Activated naive CD4-positive, alpha-beta T cell treated with anti-CD3 and anti-CD28 coated beads, Interleukin-2, amount 50 U/mL, for 24 hours (primary cell): ENCODE measurements at regions not wholly inside any gene's neighbourhood (a gene's known extent, or its start where the extent isn't known, plus 50 kb on each side); places are given as distances from the start of the nearest gene placed in this dataset.
"Not testable (repeated sequence)": the region's sequence is repeated elsewhere in the genome, so short reads cannot be mapped to it uniquely, and the experiment has no call there.

Experiments
- H3K27ac Mint-ChIP-seq: one replicate; pipeline ENCODE4 v1.8.0; 2021; ENCODE audit warnings: mild to moderate bottlenecking, mixed read lengths
- H3K27me3 Mint-ChIP-seq: one replicate; pipeline ENCODE4 v1.8.0; 2021; ENCODE audit warnings: mixed read lengths
- H3K36me3 Mint-ChIP-seq: one replicate; pipeline ENCODE4 v1.8.0; 2021; ENCODE audit warnings: mixed read lengths
- H3K4me1 Mint-ChIP-seq: one replicate; pipeline ENCODE4 v1.8.0; 2021; ENCODE audit warnings: mixed read lengths
- H3K4me3 Mint-ChIP-seq: one replicate; pipeline ENCODE4 v1.8.0; 2021; ENCODE audit warnings: mild to moderate bottlenecking, mixed read lengths
- H3K9me3 Mint-ChIP-seq: one replicate; pipeline ENCODE4 v1.8.0; 2021; ENCODE audit warnings: mixed read lengths

- Mint-ChIP-seq H3K27ac (no peak overlapping the region), H3K9me3 (no peaks in the 10 kb centered on the region), H3K36me3 (no peaks in the 10 kb centered on the region), H3K4me3 (no peak overlapping the region), H3K27me3 (no peaks in the 10 kb centered on the region), H3K4me1 (no peaks in the 10 kb centered on the region)
Measured at GRCh38 chr9:3648722-3649246, 123.0 kb upstream of the RFX3 start.

DNA sequence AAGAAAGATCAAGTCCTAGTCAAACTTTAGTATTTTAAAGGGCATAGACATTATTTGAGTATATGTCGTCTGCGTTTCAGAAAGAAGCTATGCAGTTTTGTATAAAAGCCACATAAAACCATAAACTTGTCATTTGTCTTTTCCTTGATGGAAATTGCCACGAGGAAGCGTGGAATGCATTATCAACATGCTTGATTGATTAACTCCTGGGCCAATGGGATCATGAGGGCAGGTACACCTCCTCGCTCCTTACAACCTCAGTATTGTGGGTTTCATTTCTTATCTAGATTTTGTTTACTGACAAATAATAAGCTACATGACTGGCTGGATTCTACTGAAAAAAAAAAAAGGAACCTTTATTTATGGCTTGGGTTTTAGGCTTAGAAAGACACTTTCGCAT lies 122.5 kb upstream of the RFX3 start:
- Mint-ChIP-seq H3K27ac (no peak overlapping the region), H3K27me3 (no peaks in the 10 kb centered on the region), H3K4me3 (no peak overlapping the region), H3K9me3 (no peaks in the 10 kb centered on the region), H3K4me1 (no peaks in the 10 kb centered on the region), H3K36me3 (no peaks in the 10 kb centered on the region)

DNA sequence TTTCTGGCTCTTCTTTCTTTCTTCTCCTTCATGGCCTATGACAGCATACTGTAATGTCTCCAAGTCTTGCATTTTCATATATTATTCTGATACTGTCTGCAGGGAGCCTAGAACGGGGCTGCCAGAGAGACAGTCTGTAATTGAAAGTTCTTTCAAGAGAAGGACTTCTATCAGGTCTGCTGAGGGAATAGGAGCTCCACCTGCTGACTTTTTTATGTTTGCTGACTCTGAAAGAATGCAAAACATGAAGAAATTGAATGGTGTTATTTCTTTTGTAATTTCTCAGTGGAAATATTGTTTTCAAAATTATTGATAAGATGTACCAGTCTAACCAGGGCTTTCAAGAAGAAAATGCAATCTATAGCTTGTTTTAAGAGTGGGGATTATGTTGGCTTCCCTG lies 121.9 kb upstream of the RFX3 start:
- Mint-ChIP-seq H3K4me3 (no peak overlapping the region), H3K27me3 (no peaks in the 10 kb centered on the region), H3K36me3 (no peaks in the 10 kb centered on the region), H3K27ac (no peak overlapping the region), H3K4me1 (no peaks in the 10 kb centered on the region), H3K9me3 (no peaks in the 10 kb centered on the region)

DNA sequence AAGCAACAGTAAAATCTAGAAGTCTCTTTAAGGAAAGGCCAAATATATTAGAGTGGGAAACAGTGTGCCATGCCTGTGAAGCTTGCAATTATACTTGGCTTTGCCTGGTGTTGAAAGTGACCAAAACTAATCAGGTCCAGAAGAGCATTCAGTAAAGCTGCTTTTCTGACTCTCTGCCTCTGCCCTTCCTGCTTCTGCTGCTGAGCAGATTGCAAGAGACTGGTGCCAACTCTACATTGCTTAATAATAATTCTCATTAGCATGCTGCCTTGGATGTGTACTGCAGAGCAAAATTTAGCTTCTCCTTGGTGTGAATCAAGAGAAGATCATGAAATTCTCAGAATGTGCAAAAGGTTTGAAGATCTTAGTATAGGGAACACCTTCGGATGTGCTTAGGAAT lies 120.4 kb upstream of the RFX3 start:
- Mint-ChIP-seq H3K4me3 (no peak overlapping the region), H3K27ac (no peak overlapping the region)

DNA sequence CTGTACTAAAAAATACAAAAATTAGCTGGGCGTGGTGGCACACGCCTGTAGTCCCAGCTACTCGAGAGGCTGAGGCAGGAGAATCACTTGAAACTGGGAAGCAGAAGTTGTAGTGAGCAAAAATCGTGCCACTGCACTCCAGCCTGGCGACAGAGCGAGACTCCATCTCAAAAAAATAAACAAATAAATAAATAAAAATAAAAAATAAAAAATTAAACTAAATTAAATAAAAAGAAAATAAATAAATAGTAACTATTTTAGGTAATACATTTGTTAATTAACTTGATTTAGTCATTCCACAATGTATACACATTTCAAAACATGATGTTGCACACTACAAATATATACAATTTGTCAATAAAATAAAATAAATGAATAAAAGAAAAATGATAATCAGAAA lies 116.3 kb upstream of the RFX3 start:
- H3K36me3 Mint-ChIP-seq = not testable (repeated sequence)

More for the DNA sequence above, 120.4 kb upstream of the RFX3 start:
- H3K36me3 Mint-ChIP-seq = no peaks in the 10 kb centered on the region
- H3K9me3 Mint-ChIP-seq = no peaks in the 10 kb centered on the region
- H3K27me3 Mint-ChIP-seq = no peaks in the 10 kb centered on the region
- no peaks in the 10 kb centered on the region for H3K4me1 Mint-ChIP-seq

GRCh38 chr9:3629495-3629894 lies 103.7 kb upstream of the RFX3 start:
- no peaks in the 10 kb centered on the region for H3K9me3 Mint-ChIP-seq
- H3K27ac Mint-ChIP-seq = no peak overlapping the region
- H3K36me3 Mint-ChIP-seq = peaks cover 12% of the 10 kb centered on the region
- no peaks in the 10 kb centered on the region for H3K4me1 Mint-ChIP-seq
- peaks cover 1% of the 10 kb centered on the region for H3K27me3 Mint-ChIP-seq
- H3K4me3 Mint-ChIP-seq = no peak overlapping the region

More for the DNA sequence above, 116.3 kb upstream of the RFX3 start:
- not testable (repeated sequence) for H3K9me3 Mint-ChIP-seq, H3K4me3 Mint-ChIP-seq, H3K27ac Mint-ChIP-seq, H3K4me1 Mint-ChIP-seq, H3K27me3 Mint-ChIP-seq

DNA sequence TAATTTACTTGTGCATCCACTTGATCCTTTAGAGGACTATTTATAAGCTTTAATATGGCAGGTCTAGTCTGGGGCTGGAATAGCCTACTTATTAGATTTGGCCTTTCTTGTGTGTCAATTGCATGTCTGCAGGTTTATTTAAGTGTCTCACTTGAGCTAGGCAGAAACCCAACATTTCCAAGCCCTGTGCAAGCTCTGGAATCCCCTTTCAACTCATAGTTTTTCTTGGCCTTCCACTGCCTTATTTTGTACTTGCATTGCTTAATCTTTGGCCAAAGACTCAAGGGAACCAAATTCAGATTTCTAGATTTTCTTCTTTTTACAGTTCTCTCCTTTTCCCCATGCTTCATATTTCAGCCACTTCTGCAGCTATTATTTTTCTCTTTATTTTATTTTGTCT lies 102.4 kb upstream of the RFX3 start:
- Mint-ChIP-seq H3K27ac (no peak overlapping the region), H3K9me3 (no peaks in the 10 kb centered on the region), H3K27me3 (peaks cover 1% of the 10 kb centered on the region), H3K4me1 (no peaks in the 10 kb centered on the region), H3K36me3 (peaks cover 12% of the 10 kb centered on the region), H3K4me3 (no peak overlapping the region)

DNA sequence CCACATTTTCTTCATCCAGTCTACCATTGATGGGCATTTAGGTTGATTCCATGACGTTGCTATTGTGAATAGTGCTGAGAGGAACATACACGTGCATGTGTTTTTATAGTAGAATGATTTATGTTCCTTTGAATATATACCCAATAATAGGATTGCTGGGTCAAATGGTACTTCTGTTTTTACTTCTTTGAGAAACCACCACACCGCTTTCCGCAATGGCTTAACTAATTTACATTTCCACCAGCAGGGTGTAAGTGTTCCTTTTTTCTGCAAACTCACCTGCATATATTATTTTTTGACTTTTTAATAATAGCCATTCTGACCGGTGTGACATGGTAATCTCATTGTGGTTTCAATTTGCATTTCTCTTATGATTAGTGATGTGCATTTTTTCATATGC lies 82.2 kb upstream of the RFX3 start:
- Mint-ChIP-seq H3K27ac (no peak overlapping the region), H3K27me3 (no peaks in the 10 kb centered on the region), H3K4me3 (no peak overlapping the region), H3K4me1 (no peaks in the 10 kb centered on the region), H3K9me3 (no peaks in the 10 kb centered on the region), H3K36me3 (peaks cover 5% of the 10 kb centered on the region)

GRCh38 chr9:3600672-3601071 lies 74.9 kb upstream of the RFX3 start:
- H3K27ac Mint-ChIP-seq = no peak overlapping the region
- no peaks in the 10 kb centered on the region for H3K36me3 Mint-ChIP-seq

GRCh38 chr9:3597792-3598191 lies 72.0 kb upstream of the RFX3 start:
- Mint-ChIP-seq H3K9me3 (no peaks in the 10 kb centered on the region), H3K27ac (no peak overlapping the region), H3K36me3 (no peaks in the 10 kb centered on the region), H3K27me3 (no peaks in the 10 kb centered on the region), H3K4me1 (no peaks in the 10 kb centered on the region), H3K4me3 (no peak overlapping the region)

More at GRCh38 chr9:3600672-3601071, 74.9 kb upstream of the RFX3 start:
- no peak overlapping the region for H3K4me3 Mint-ChIP-seq
- no peaks in the 10 kb centered on the region for H3K4me1 Mint-ChIP-seq
- H3K9me3 Mint-ChIP-seq = no peaks in the 10 kb centered on the region
- no peaks in the 10 kb centered on the region for H3K27me3 Mint-ChIP-seq

DNA sequence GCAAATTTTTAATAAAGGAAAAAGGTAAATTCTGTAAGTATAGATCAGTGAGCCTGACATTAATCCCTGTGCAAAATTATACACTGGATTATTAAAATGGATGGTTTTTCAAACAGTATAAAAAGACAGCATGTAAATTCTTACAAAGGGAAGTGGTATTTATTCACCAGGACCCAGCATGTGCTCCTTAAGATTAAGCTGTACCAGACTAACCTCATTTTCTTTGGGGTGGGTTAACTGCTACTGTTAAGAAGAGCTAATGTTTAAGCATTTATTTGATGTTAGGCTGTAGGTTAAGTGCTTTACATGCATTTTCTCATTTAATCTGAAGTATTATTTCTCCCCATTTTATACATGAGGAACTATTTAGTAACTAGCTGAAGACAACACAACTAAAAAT lies 60.3 kb upstream of the RFX3 start:
- peaks cover 5% of the 10 kb centered on the region for H3K4me1 Mint-ChIP-seq
- H3K27ac Mint-ChIP-seq = no peak overlapping the region
- no peaks in the 10 kb centered on the region for H3K27me3 Mint-ChIP-seq
- H3K36me3 Mint-ChIP-seq = peaks cover 29% of the 10 kb centered on the region
- peaks cover 38% of the 10 kb centered on the region for H3K9me3 Mint-ChIP-seq
- H3K4me3 Mint-ChIP-seq = no peak overlapping the region

DNA sequence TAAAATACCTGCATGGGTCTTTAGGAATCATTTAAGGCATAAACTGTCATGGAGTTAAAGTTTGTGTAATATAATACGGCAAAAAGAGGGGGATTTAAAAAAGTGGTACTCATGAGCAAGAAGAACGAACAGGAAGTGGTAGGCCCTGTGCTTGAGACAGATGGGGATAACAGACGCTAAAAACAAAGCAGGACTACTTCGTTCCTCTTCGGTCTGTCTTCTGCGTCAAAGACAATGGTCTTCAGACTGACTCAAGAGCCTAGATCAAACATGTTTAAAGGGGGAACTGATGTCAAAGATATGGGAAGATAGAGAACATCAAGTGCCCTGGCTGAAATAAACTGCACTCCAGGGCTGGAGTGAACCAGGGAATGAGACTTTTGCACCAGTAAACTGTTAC lies 59.8 kb upstream of the RFX3 start:
- Mint-ChIP-seq H3K4me3 (no peak overlapping the region), H3K36me3 (peaks cover 27% of the 10 kb centered on the region), H3K27me3 (no peaks in the 10 kb centered on the region), H3K9me3 (peaks cover 34% of the 10 kb centered on the region), H3K4me1 (peaks cover 5% of the 10 kb centered on the region), H3K27ac (peak overlapping the region; percentile 38)

- peak overlapping the region; percentile 24 for H3K4me3 Mint-ChIP-seq
- H3K4me1 Mint-ChIP-seq = peaks cover 4% of the 10 kb centered on the region
- peaks cover 22% of the 10 kb centered on the region for H3K36me3 Mint-ChIP-seq
- H3K27ac Mint-ChIP-seq = peak overlapping the region; percentile 84
- peaks cover 8% of the 10 kb centered on the region for H3K9me3 Mint-ChIP-seq
- no peaks in the 10 kb centered on the region for H3K27me3 Mint-ChIP-seq
Measured at GRCh38 chr9:3578786-3579185, 53.0 kb upstream of the RFX3 start.

GRCh38 chr9:3576328-3576727 lies 50.5 kb upstream of the RFX3 start:
- Mint-ChIP-seq H3K4me1 (peaks cover 4% of the 10 kb centered on the region), H3K36me3 (peaks cover 16% of the 10 kb centered on the region), H3K27me3 (no peaks in the 10 kb centered on the region), H3K4me3 (no peak overlapping the region), H3K27ac (no peak overlapping the region), H3K9me3 (peaks cover 5% of the 10 kb centered on the region)

- Mint-ChIP-seq H3K4me1 (peaks cover 4% of the 10 kb centered on the region), H3K27ac (no peak overlapping the region), H3K27me3 (no peaks in the 10 kb centered on the region), H3K4me3 (no peak overlapping the region), H3K9me3 (peaks cover 5% of the 10 kb centered on the region), H3K36me3 (peaks cover 14% of the 10 kb centered on the region)
Measured at GRCh38 chr9:3575821-3576220, 50.0 kb upstream of the RFX3 start.
